T-cell (primary cell): ENCODE measurements at regions not wholly inside any gene's neighbourhood (a gene's known extent, or its start where the extent isn't known, plus 50 kb on each side); places are given as distances from the start of the nearest gene placed in this dataset.

ENCODE experiments used
- ATAC-seq, 4 experiments: fragments of 200-7000 bp in 3 of 4; fragments of 150-1000 bp in 1 of 4; cut with Tn5 transposase; replicated peaks in 1 of 4; 1 replicate in 3 of 4; 2 replicates in 1 of 4; pipeline ENCODE4 v1.10.0; 2021; ENCODE audit warnings: moderate library complexity in 3 of 4, mild to moderate bottlenecking in 2 of 4, moderate number of reproducible peaks in 1 of 4
- CTCF ChIA-PET, 2 donors: fragments of 300-600 bp; sonication (Branson Sonifier 250); formaldehyde crosslinking; loops; one replicate each; lab custom pipeline; 2022; ENCODE audit warnings: antibody characterized with exemption in 2 of 2; lab: Charles Lee
- POLR2A ChIA-PET, 2 donors: fragments of 300-600 bp; sonication (Branson Sonifier 250); formaldehyde crosslinking; loops; one replicate each; lab custom pipeline; 2022; ENCODE audit warnings: antibody characterized with exemption in 2 of 2; lab: Charles Lee
- DNase-seq, 35 experiments: peaks; one replicate each; pipeline versions ENCODE4 v3.0.0 to v3.0.0-alpha.2; 2013 to 2023
- H3K27ac ChIP-seq: one replicate; pipeline ENCODE4 v1.5.1; 2013; ENCODE audit warnings: low read length
- H3K27me3 ChIP-seq, 2 experiments: replicated peaks in 1 of 2; 1 replicate in 1 of 2; 2 replicates in 1 of 2; pipeline versions ENCODE4 v1.6.1 to v1.7.0; 2013; ENCODE audit warnings: low read length in 1 of 2, mixed read lengths in 1 of 2; ENCODE audit not compliant: control insufficient read depth in 2 of 2, insufficient read depth in 2 of 2; ENCODE audit errors: extremely low read depth in 1 of 2
- H3K36me3 ChIP-seq, 2 donors: 1 replicate in 1 of 2; 2 replicates in 1 of 2; pipeline versions ENCODE4 v1.6.1 to v1.7.0; 2013; ENCODE audit warnings: low read length in 1 of 2; ENCODE audit not compliant: control insufficient read depth in 2 of 2, insufficient read depth in 1 of 2; ENCODE audit errors: extremely low read depth in 1 of 2
- H3K4me1 ChIP-seq, 2 experiments: 1 replicate in 1 of 2; 2 replicates in 1 of 2; pipeline versions ENCODE4 v1.6.1 to v1.7.0; 2013; ENCODE audit warnings: low read length in 2 of 2, mixed read lengths in 1 of 2; ENCODE audit not compliant: insufficient read depth in 2 of 2, control insufficient read depth in 1 of 2; ENCODE audit errors: extremely low read depth in 1 of 2
- H3K4me3 ChIP-seq, 2 donors: 1 replicate in 1 of 2; 2 replicates in 1 of 2; pipeline versions ENCODE4 v1.5.1 to v1.7.0; 2013; ENCODE audit warnings: mild to moderate bottlenecking in 2 of 2, low read length in 1 of 2, moderate library complexity in 1 of 2; ENCODE audit not compliant: control insufficient read depth in 1 of 2; ENCODE audit errors: extremely low read depth in 1 of 2
- H3K9me3 ChIP-seq: 2 replicates; pipeline ENCODE4 v1.7.0; 2013
- H3K27ac Mint-ChIP-seq, 2 donors: one replicate each; pipeline ENCODE4 v1.8.0; 2020 to 2021; ENCODE audit warnings: mild to moderate bottlenecking in 2 of 2, mixed read lengths in 2 of 2
- H3K27me3 Mint-ChIP-seq, 2 donors: one replicate each; pipeline ENCODE4 v1.8.0; 2021 to 2022; ENCODE audit warnings: mixed read lengths in 2 of 2
- H3K36me3 Mint-ChIP-seq: one replicate; pipeline ENCODE4 v1.8.0; 2021; ENCODE audit warnings: mixed read lengths
- H3K4me1 Mint-ChIP-seq, 3 donors: one replicate each; pipeline ENCODE4 v1.8.0; 2020 to 2022; ENCODE audit warnings: mixed read lengths in 3 of 3, mild to moderate bottlenecking in 1 of 3
- H3K4me3 Mint-ChIP-seq, 3 donors: one replicate each; pipeline ENCODE4 v1.8.0; 2020 to 2022; ENCODE audit warnings: mild to moderate bottlenecking in 3 of 3, mixed read lengths in 3 of 3, moderate library complexity in 3 of 3
- H3K9me3 Mint-ChIP-seq, 3 donors: one replicate each; pipeline ENCODE4 v1.8.0; 2020 to 2022; ENCODE audit warnings: mixed read lengths in 3 of 3
- WGBS: methylation state at CpG from one replicate; pipeline ENCODE4 v1.1.5; 2013; ENCODE audit warnings: missing lambda C conversion rate; ENCODE audit not compliant: insufficient coverage; 5-methylcytosine and 5-hydroxymethylcytosine counted together

DNA sequence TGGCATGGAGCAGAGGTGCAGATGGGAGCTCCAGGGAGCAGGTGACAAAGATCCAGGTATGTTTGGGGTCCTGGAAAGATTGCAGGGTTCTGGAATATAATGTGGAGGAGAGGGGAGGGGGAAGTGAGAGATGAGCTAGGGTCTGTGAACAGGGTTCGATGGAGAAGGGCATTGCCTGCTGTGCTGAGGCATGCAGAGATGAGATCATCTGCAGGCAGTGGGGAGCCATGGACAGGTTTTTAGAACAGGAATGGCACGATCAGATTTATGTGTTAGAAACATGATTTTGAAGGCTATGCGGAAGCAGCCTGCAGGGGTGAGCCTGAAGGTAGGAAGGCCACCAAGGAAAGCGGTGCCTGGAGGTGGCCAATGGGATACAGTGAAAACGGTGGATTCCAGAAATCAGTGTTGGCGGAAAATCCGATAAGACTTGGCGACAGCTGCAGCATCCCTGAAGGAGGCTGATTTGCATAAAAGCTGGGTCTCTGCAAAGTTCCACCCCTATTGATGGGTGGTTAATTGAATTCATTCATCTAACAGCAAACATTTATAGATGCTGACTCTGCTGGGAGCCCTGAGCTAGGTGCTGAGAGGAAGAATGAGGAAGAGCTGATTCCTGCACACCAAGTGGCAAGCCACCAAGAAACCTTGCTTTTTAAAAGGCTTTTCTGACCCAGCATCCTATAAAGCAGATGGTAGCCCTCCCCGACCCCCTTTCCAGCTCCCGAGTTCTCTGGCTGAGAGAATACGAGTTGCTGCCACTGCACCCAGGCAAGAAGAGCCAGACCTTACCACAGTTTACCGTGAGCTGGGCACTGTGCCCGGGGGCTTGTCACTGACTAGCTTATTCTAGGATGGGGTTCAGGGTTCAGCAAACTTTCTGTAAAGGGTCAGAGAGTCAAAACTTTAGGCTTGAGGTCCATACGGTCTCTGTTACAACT, 139.2 kb upstream of the SMIM23 start:
- no peaks in the 10 kb centered on the region for H3K36me3 ChIP-seq
- Mint-ChIP-seq H3K27me3 (peaks cover 5 to 15% of the 10 kb centered on the region in 2 donors), H3K9me3 (no peaks in the 10 kb centered on the region), H3K36me3 (no peaks in the 10 kb centered on the region), H3K4me3 (no peak overlapping the region), H3K27ac (no peak overlapping the region), H3K4me1 (no peaks in the 10 kb centered on the region)
- POLR2A ChIA-PET, result no interaction called here
- H3K4me3 ChIP-seq, result no peak overlapping the region
- no peaks in the 10 kb centered on the region for H3K4me1 ChIP-seq
- 88% methylated on average over 6 of the region's 14 CpGs for WGBS
- peaks cover 0 to 9% of the 10 kb centered on the region in 2 experiments for H3K27me3 ChIP-seq
- CTCF ChIA-PET, result no interaction called here
- no peak for DNase-seq
- no peaks in the 10 kb centered on the region for H3K9me3 ChIP-seq
- ATAC-seq, result no peak
- H3K27ac ChIP-seq, result no peak overlapping the region

GRCh38 chr5:171647043-171647903, 138.3 kb upstream of the SMIM23 start:
- CTCF ChIA-PET, result interaction anchor here in 1 of 2 donors (0.6 kb wide), 1 partner anchor 288 kb away, joined by 7 read pairs; no protein-coding TSS in a partner anchor

GRCh38 chr5:171647904-171648260, 137.7 kb upstream of the SMIM23 start:
- Histone ChIP-seq H3K27me3 (peaks cover 0 to 9% of the 10 kb centered on the region in 2 experiments), H3K4me1 (no peaks in the 10 kb centered on the region), H3K9me3 (no peaks in the 10 kb centered on the region), H3K36me3 (no peaks in the 10 kb centered on the region), H3K4me3 (no peak overlapping the region), H3K27ac (no peak overlapping the region)
- H3K36me3 Mint-ChIP-seq, result no peaks in the 10 kb centered on the region
- H3K4me1 Mint-ChIP-seq, result no peaks in the 10 kb centered on the region
- DNase-seq (no peak), ATAC-seq (no peak)
- peaks cover 7 to 15% of the 10 kb centered on the region in 2 donors for H3K27me3 Mint-ChIP-seq
- POLR2A ChIA-PET, result no interaction called here
- WGBS, result 63% methylated on average over 4 of the region's 4 CpGs
- no peak overlapping the region for H3K27ac Mint-ChIP-seq
- H3K9me3 Mint-ChIP-seq, result no peaks in the 10 kb centered on the region
- CTCF ChIA-PET, result no interaction called here
- no peak overlapping the region for H3K4me3 Mint-ChIP-seq

More at GRCh38 chr5:171647043-171647903, 138.3 kb upstream of the SMIM23 start:
- 89% methylated on average over 10 of the region's 15 CpGs for WGBS
- no peaks in the 10 kb centered on the region for H3K4me1 Mint-ChIP-seq
- no peak for DNase-seq
- peaks cover 7 to 15% of the 10 kb centered on the region in 2 donors for H3K27me3 Mint-ChIP-seq
- no peaks in the 10 kb centered on the region for H3K9me3 Mint-ChIP-seq
- H3K27ac Mint-ChIP-seq, result no peak overlapping the region
- ATAC-seq, result peak in 1 of 4 experiments; percentile 26
- no peaks in the 10 kb centered on the region for H3K9me3 ChIP-seq
- H3K4me3 Mint-ChIP-seq, result no peak overlapping the region
- no peaks in the 10 kb centered on the region for H3K4me1 ChIP-seq
- no peaks in the 10 kb centered on the region for H3K36me3 ChIP-seq
- no peak overlapping the region for H3K27ac ChIP-seq
- peaks cover 0 to 9% of the 10 kb centered on the region in 2 experiments for H3K27me3 ChIP-seq
- no peaks in the 10 kb centered on the region for H3K36me3 Mint-ChIP-seq
- no peak overlapping the region for H3K4me3 ChIP-seq
- POLR2A ChIA-PET, result no interaction called here

- peaks cover 0 to 9% of the 10 kb centered on the region in 2 experiments for H3K27me3 ChIP-seq
- no peak overlapping the region for H3K4me3 Mint-ChIP-seq
- WGBS, result 55% methylated on average over 3 of the region's 10 CpGs
- no peak overlapping the region for H3K4me3 ChIP-seq
- no peak for DNase-seq
- no peak for ATAC-seq
- no peaks in the 10 kb centered on the region for H3K4me1 ChIP-seq
- H3K27ac Mint-ChIP-seq, result no peak overlapping the region
- H3K27me3 Mint-ChIP-seq, result peaks cover 8 to 18% of the 10 kb centered on the region in 2 donors
- H3K9me3 Mint-ChIP-seq, result peaks cover 0 to 4% (median 0%) of the 10 kb centered on the region in 3 donors
- no peaks in the 10 kb centered on the region for H3K9me3 ChIP-seq
- no peak overlapping the region for H3K27ac ChIP-seq
- CTCF ChIA-PET, result no interaction called here
- no peaks in the 10 kb centered on the region for H3K36me3 ChIP-seq
- no peaks in the 10 kb centered on the region for H3K4me1 Mint-ChIP-seq
- POLR2A ChIA-PET, result no interaction called here
- H3K36me3 Mint-ChIP-seq, result no peaks in the 10 kb centered on the region
These were observed 137.1 kb upstream of the SMIM23 start for GRCh38 chr5:171648279-171649074.

DNA sequence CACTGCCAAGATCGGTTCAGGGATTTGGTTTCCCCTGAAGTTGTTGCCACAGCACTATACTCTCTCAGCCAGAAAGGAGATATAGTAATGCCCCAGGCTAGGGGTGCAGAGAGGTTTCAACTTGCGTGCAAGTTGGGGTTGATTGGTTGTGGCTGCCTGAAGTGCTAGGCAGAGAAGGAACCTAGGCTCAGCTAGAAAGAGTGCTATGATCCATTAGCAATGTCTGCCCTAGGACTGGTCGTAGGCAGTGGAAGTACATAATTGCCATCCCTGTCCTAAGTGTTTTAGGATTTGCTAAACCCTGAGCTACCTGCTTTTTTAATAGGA, 136.6 kb upstream of the SMIM23 start:
- H3K9me3 Mint-ChIP-seq, result peaks cover 0 to 5% (median 0%) of the 10 kb centered on the region in 3 donors
- no peak overlapping the region for H3K4me3 ChIP-seq
- no peaks in the 10 kb centered on the region for H3K36me3 Mint-ChIP-seq
- H3K9me3 ChIP-seq, result no peaks in the 10 kb centered on the region
- ATAC-seq, result no peak
- ChIA-PET CTCF (no interaction called here), POLR2A (no interaction called here)
- no peak overlapping the region for H3K27ac Mint-ChIP-seq
- no peak overlapping the region for H3K27ac ChIP-seq
- H3K27me3 Mint-ChIP-seq, result peaks cover 10 to 14% of the 10 kb centered on the region in 2 donors
- WGBS, result 90% methylated on average over 2 of the region's 3 CpGs
- no peak overlapping the region for H3K4me3 Mint-ChIP-seq
- H3K4me1 Mint-ChIP-seq, result no peaks in the 10 kb centered on the region
- H3K27me3 ChIP-seq, result peaks cover 0 to 9% of the 10 kb centered on the region in 2 experiments
- no peaks in the 10 kb centered on the region for H3K4me1 ChIP-seq
- no peaks in the 10 kb centered on the region for H3K36me3 ChIP-seq
- no peak for DNase-seq

- H3K27ac Mint-ChIP-seq, result no peak overlapping the region
- CTCF ChIA-PET, result no interaction called here
- WGBS, result 87% methylated on average over 6 of the region's 8 CpGs
- peaks cover 0 to 6% of the 10 kb centered on the region in 2 experiments for H3K27me3 ChIP-seq
- no peak overlapping the region for H3K4me3 Mint-ChIP-seq
- no peaks in the 10 kb centered on the region for H3K4me1 Mint-ChIP-seq
- POLR2A ChIA-PET, result no interaction called here
- H3K27me3 Mint-ChIP-seq, result peaks cover 8 to 13% of the 10 kb centered on the region in 2 donors
- H3K27ac ChIP-seq, result no peak overlapping the region
- H3K36me3 Mint-ChIP-seq, result no peaks in the 10 kb centered on the region
- DNase-seq (no peak), ATAC-seq (no peak)
- H3K9me3 Mint-ChIP-seq, result peaks cover 0 to 5% (median 0%) of the 10 kb centered on the region in 3 donors
- H3K36me3 ChIP-seq, result no peaks in the 10 kb centered on the region
- H3K4me1 ChIP-seq, result no peaks in the 10 kb centered on the region
- H3K9me3 ChIP-seq, result no peaks in the 10 kb centered on the region
- H3K4me3 ChIP-seq, result no peak overlapping the region
These were observed 135.0 kb upstream of the SMIM23 start for GRCh38 chr5:171650597-171650996.
